SK-N-SH (cell line): ENCODE measurements at regions not wholly inside any gene's neighbourhood (a gene's known extent, or its start where the extent isn't known, plus 50 kb on each side); places are given as distances from the start of the nearest gene placed in this dataset.

ENCODE experiments used
- CTCF ChIA-PET: fragments of 300-600, 350-600 bp; formaldehyde crosslinking; extraction: SDS; loops from one replicate; lab custom pipeline; 2021; lab: Yijun Ruan, JAX
- POLR2A ChIA-PET: fragments of 350-600 bp; sonication (Branson Sonifier 250); formaldehyde crosslinking; extraction: SDS; loops from one replicate; lab custom pipeline; 2020; ENCODE audit warnings: antibody characterized with exemption, inconsistent platforms; lab: Yijun Ruan, JAX
- DNase-seq: peaks from one replicate; pipeline ENCODE4 v3.0.0; 2012
- H2AFZ ChIP-seq: fragments of 200-600 bp; sonication (generic); 2 replicates; pipeline ENCODE4 v1.8.1; 2016; ENCODE audit warnings: antibody characterized with exemption, mild to moderate bottlenecking, low read depth
- H3F3A ChIP-seq: fragments of 200-600 bp; sonication (generic); replicated peaks from 2 replicates; pipeline ENCODE3; 2016; ENCODE audit warnings: antibody characterized with exemption, mild to moderate bottlenecking; ENCODE audit not compliant: insufficient read depth
- H3K27ac ChIP-seq, 2 experiments: fragments of 200-500 bp in 1 of 2; fragments of 200-600 bp in 1 of 2; sonication (Bioruptor generic) in 1 of 2; sonication (generic), shearing (Covaris generic) in 1 of 2; 2 replicates each; pipeline versions ENCODE4 v1.5.1 to v1.6.1; 2014 to 2016; ENCODE audit warnings: low read depth in 2 of 2, inconsistent platforms in 1 of 2, low read length in 1 of 2, mild to moderate bottlenecking in 1 of 2, mixed read lengths in 1 of 2
- H3K27me3 ChIP-seq: fragments of 200-600 bp; sonication (generic), shearing (Covaris generic); 2 replicates; pipeline ENCODE4 v1.6.1; 2016; ENCODE audit warnings: mixed run types; ENCODE audit not compliant: insufficient read depth
- H3K36me3 ChIP-seq, 2 experiments: fragments of 200-500 bp in 1 of 2; fragments of 200-600 bp in 1 of 2; sonication (Bioruptor generic) in 1 of 2; sonication (generic) in 1 of 2; replicated peaks in 1 of 2; 2 replicates each; pipeline versions ENCODE3 to v1.5.1; 2014 to 2016; ENCODE audit warnings: low read length in 1 of 2, mild to moderate bottlenecking in 1 of 2; ENCODE audit not compliant: insufficient read depth in 2 of 2, control insufficient read depth in 1 of 2
- H3K4me1 ChIP-seq, 2 experiments: fragments of 200-500 bp in 1 of 2; fragments of 200-600 bp in 1 of 2; sonication (Bioruptor generic) in 1 of 2; sonication (generic), shearing (Covaris generic) in 1 of 2; 2 replicates each; pipeline versions ENCODE4 v1.5.1 to v1.6.1; 2014 to 2016; ENCODE audit warnings: low read depth in 1 of 2, low read length in 1 of 2, mixed run types in 1 of 2; ENCODE audit not compliant: insufficient read depth in 2 of 2, control insufficient read depth in 1 of 2
- H3K4me2 ChIP-seq: fragments of 200-600 bp; sonication (generic), shearing (Covaris generic); 2 replicates; pipeline ENCODE4 v1.6.1; 2017; ENCODE audit warnings: mixed run types
- H3K4me3 ChIP-seq, 2 experiments: fragments of 200-500 bp in 1 of 2; fragments of 200-600 bp in 1 of 2; sonication (Bioruptor generic) in 1 of 2; sonication (generic), shearing (Covaris generic) in 1 of 2; 2 replicates each; pipeline versions ENCODE4 v1.5.1 to v1.8.1; 2014 to 2016; ENCODE audit warnings: low read depth in 2 of 2, inconsistent platforms in 1 of 2, low read length in 1 of 2, mild to moderate bottlenecking in 1 of 2, mixed read lengths in 1 of 2, moderate library complexity in 1 of 2
- H3K79me2 ChIP-seq: fragments of 200-600 bp; sonication (generic); 2 replicates; pipeline ENCODE4 v1.8.1; 2017; ENCODE audit warnings: mild to moderate bottlenecking; ENCODE audit not compliant: insufficient read depth
- H3K9ac ChIP-seq: fragments of 200-600 bp; sonication (generic); 2 replicates; pipeline ENCODE4 v1.6.1; 2017; ENCODE audit warnings: mixed run types
- H3K9me2 ChIP-seq: fragments of 200-600 bp; sonication (generic); 2 replicates; pipeline ENCODE4 v1.6.1; 2017; ENCODE audit warnings: mixed run types
- H3K9me3 ChIP-seq: fragments of 200-600 bp; sonication (generic); 2 replicates; pipeline ENCODE4 v1.6.1; 2017; ENCODE audit warnings: mixed run types, mild to moderate bottlenecking, moderate library complexity
- H4K20me1 ChIP-seq: fragments of 200-600 bp; sonication (generic); 2 replicates; pipeline ENCODE4 v1.6.1; 2017; ENCODE audit warnings: mild to moderate bottlenecking, mixed run types; ENCODE audit not compliant: insufficient read depth
- CHD2 ChIP-seq: fragments of 150-350 bp; IDR thresholded peaks from 2 replicates; pipeline ENCODE4 v1.6.1; 2018; ENCODE audit warnings: low read length; ENCODE audit not compliant: partially characterized antibody
- ELF1 ChIP-seq: IDR thresholded peaks from 2 replicates; pipeline ENCODE4 v1.4.0; 2012
- EP300 ChIP-seq, 2 experiments: IDR thresholded peaks; 2 replicates each; pipeline versions ENCODE4 v1.4.0 to v1.6.1; 2012; ENCODE audit warnings: borderline replicate concordance in 1 of 2, low read depth in 1 of 2, low read length in 1 of 2
- GABPA ChIP-seq: IDR thresholded peaks from 2 replicates; pipeline ENCODE4 v1.4.0; 2012; ENCODE audit warnings: low read depth, mild to moderate bottlenecking
- NFIC ChIP-seq: IDR thresholded peaks from 2 replicates; pipeline ENCODE4 v1.4.0; 2012; ENCODE audit warnings: borderline replicate concordance
- NRF1 ChIP-seq: IDR thresholded peaks from 2 replicates; pipeline ENCODE4 v1.6.1; 2012; ENCODE audit warnings: low read depth, mild to moderate bottlenecking, low read length
- POLR2AphosphoS5 ChIP-seq: IDR thresholded peaks from 2 replicates; pipeline ENCODE4 v1.6.1; 2012; ENCODE audit warnings: low read depth, low read length
- RAD21 ChIP-seq: IDR thresholded peaks from 2 replicates; pipeline ENCODE4 v1.6.1; 2012; ENCODE audit warnings: mild to moderate bottlenecking, low read length
- RFX5 ChIP-seq: IDR thresholded peaks from 2 replicates; pipeline ENCODE4 v1.6.1; 2012; ENCODE audit warnings: mild to moderate bottlenecking, improper control_type of control experiment, low read length
- SIN3A ChIP-seq: IDR thresholded peaks from 2 replicates; pipeline ENCODE4 v1.6.1; 2012; ENCODE audit warnings: low read depth, mild to moderate bottlenecking, low read length, moderate library complexity, borderline replicate concordance
- TEAD4 ChIP-seq: IDR thresholded peaks from 2 replicates; pipeline ENCODE4 v1.4.0; 2012; ENCODE audit warnings: mild to moderate bottlenecking, borderline replicate concordance; ENCODE audit not compliant: insufficient read depth
- YY1 ChIP-seq: IDR thresholded peaks from 2 replicates; pipeline ENCODE4 v1.4.0; 2012; ENCODE audit warnings: low read depth, mild to moderate bottlenecking
- WGBS: methylation state at CpG from one replicate; pipeline ENCODE4 v1.1.6; 2017; ENCODE audit warnings: low lambda C conversion rate; 5-methylcytosine and 5-hydroxymethylcytosine counted together
- TF ChIP-seq, protein P1 (sequence below): IDR thresholded peaks from 2 replicates; pipeline ENCODE4 v1.6.1; 2012; ENCODE audit warnings: mild to moderate bottlenecking, low read depth, low read length, moderate library complexity

DNA sequence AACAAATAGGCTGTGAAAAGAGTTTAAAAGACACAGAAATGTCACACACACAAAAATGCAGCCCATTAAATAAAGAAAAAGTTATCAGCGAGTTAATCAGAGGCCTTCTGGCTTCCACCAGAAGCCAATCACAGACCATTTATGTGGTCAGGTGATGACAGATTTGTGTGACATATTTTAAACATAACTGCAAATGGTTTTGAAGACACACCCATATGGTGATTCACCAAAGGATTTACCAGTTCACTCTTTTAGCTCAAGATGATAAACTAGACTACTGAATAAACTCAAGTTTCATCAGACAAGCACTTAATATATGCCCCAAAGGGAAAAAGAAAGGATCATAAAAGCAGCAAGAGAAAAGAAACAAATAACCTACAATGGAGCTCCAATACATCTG lies 181.2 kb downstream of the SPANXN4 start:
- DNase-seq = no peak
- H4K20me1 ChIP-seq = no peaks in the 10 kb centered on the region
- no peaks in the 10 kb centered on the region for H3K27me3 ChIP-seq
- no peak overlapping the region for H2AFZ ChIP-seq
- no peaks in the 10 kb centered on the region for H3K4me1 ChIP-seq
- ChIA-PET POLR2A (no interaction called here), CTCF (no interaction called here)
- H3K9me3 ChIP-seq = no peaks in the 10 kb centered on the region
- H3K9ac ChIP-seq = no peak overlapping the region
- no peak overlapping the region for H3K4me2 ChIP-seq
- whole genome bisulfite sequencing = 0% methylated on average over 1 of the region's 1 CpG
- H3K4me3 ChIP-seq = no peak overlapping the region
- no peak overlapping the region for H3K27ac ChIP-seq
- TF ChIP-seq RFX5 (no peak), SIN3A (no peak), POLR2AphosphoS5 (no peak), NRF1 (no peak), ELF1 (no peak), NFIC (no peak), CHD2 (no peak)
- H3K79me2 ChIP-seq = no peaks in the 10 kb centered on the region
- H3F3A ChIP-seq = no peaks in the 10 kb centered on the region
- H3K36me3 ChIP-seq = no peaks in the 10 kb centered on the region
- H3K9me2 ChIP-seq = no peaks in the 10 kb centered on the region

DNA sequence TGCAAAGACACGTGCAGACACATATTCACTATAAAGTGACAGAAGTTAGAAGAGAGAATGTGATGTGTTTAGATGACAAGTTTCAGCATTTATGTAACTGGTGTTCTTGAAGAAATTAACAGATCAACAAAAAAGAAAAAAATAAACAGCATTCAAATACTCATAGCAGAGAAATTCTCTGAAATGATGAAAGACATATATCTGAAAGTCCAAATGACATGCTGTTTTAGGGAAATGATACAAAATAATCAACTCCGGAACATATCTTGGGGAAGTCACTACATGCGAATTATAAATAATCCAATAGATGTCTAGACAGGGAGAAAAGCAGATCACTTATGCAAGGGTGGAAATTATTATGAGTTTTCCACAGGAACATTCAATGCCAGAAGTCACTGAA lies 146.0 kb downstream of the SPANXN4 start:
- H2AFZ ChIP-seq = no peak overlapping the region
- H3K27me3 ChIP-seq = no peaks in the 10 kb centered on the region
- H3K79me2 ChIP-seq = no peaks in the 10 kb centered on the region
- WGBS = 12% methylated on average over 3 of the region's 3 CpGs
- no peaks in the 10 kb centered on the region for H3K9me3 ChIP-seq
- ChIA-PET CTCF (no interaction called here), POLR2A (no interaction called here)
- no peak overlapping the region for H3K27ac ChIP-seq
- H3K36me3 ChIP-seq = no peaks in the 10 kb centered on the region
- no peaks in the 10 kb centered on the region for H3K9me2 ChIP-seq
- no peak overlapping the region for H3K9ac ChIP-seq
- DNase-seq = no peak
- no peaks in the 10 kb centered on the region for H4K20me1 ChIP-seq
- H3F3A ChIP-seq = no peaks in the 10 kb centered on the region
- H3K4me1 ChIP-seq = no peaks in the 10 kb centered on the region
- TF ChIP-seq RAD21 (no peak), EP300 (IDR thresholded peaks at IDR 0.05; ENCODE audit: borderline replicate concordance in 1 of 2, low read depth in 1 of 2, low read length in 1 of 2) (no peak), YY1 (no peak), TEAD4 (no peak), GABPA (no peak), NRF1 (no peak)
- TF ChIP-seq, protein P1, sequence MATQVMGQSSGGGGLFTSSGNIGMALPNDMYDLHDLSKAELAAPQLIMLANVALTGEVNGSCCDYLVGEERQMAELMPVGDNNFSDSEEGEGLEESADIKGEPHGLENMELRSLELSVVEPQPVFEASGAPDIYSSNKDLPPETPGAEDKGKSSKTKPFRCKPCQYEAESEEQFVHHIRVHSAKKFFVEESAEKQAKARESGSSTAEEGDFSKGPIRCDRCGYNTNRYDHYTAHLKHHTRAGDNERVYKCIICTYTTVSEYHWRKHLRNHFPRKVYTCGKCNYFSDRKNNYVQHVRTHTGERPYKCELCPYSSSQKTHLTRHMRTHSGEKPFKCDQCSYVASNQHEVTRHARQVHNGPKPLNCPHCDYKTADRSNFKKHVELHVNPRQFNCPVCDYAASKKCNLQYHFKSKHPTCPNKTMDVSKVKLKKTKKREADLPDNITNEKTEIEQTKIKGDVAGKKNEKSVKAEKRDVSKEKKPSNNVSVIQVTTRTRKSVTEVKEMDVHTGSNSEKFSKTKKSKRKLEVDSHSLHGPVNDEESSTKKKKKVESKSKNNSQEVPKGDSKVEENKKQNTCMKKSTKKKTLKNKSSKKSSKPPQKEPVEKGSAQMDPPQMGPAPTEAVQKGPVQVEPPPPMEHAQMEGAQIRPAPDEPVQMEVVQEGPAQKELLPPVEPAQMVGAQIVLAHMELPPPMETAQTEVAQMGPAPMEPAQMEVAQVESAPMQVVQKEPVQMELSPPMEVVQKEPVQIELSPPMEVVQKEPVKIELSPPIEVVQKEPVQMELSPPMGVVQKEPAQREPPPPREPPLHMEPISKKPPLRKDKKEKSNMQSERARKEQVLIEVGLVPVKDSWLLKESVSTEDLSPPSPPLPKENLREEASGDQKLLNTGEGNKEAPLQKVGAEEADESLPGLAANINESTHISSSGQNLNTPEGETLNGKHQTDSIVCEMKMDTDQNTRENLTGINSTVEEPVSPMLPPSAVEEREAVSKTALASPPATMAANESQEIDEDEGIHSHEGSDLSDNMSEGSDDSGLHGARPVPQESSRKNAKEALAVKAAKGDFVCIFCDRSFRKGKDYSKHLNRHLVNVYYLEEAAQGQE = no peak
- no peak overlapping the region for H3K4me2 ChIP-seq
- H3K4me3 ChIP-seq = no peak overlapping the region
